Liver (tissue), 8 donors: ENCODE measurements at regions not wholly inside any gene's neighbourhood (a gene's known extent, or its start where the extent isn't known, plus 50 kb on each side); places are given as distances from the start of the nearest gene placed in this dataset.

Experiments used
- DNase-seq: peaks from one replicate; pipeline ENCODE4 v3.0.0-alpha.2; 2017; ENCODE audit warnings: low spot score
- H3K27ac ChIP-seq, 2 donors: one replicate each; pipeline ENCODE4 v1.7.0; 2013; ENCODE audit warnings: inconsistent platforms in 2 of 2, low read length in 2 of 2, control low read depth in 1 of 2, low read depth in 1 of 2, mild to moderate bottlenecking in 1 of 2
- H3K27me3 ChIP-seq, 4 donors: one replicate each; pipeline versions ENCODE4 v1.6.1 to v1.7.0; 2013; ENCODE audit warnings: low read length in 3 of 4, inconsistent platforms in 1 of 4, mild to moderate bottlenecking in 1 of 4, moderate library complexity in 1 of 4; ENCODE audit not compliant: control insufficient read depth in 4 of 4, insufficient read depth in 4 of 4
- H3K36me3 ChIP-seq, 4 donors: one replicate each; pipeline versions ENCODE4 v1.6.1 to v1.7.0; 2013; ENCODE audit warnings: low read length in 3 of 4, mild to moderate bottlenecking in 3 of 4, low read depth in 1 of 4, moderate library complexity in 1 of 4; ENCODE audit not compliant: control insufficient read depth in 4 of 4, insufficient read depth in 3 of 4
- H3K4me1 ChIP-seq, 4 donors: one replicate each; pipeline versions ENCODE4 v1.6.1 to v1.7.0; 2013; ENCODE audit warnings: low read length in 3 of 4, mild to moderate bottlenecking in 3 of 4, moderate library complexity in 1 of 4; ENCODE audit not compliant: control insufficient read depth in 4 of 4, insufficient read depth in 4 of 4
- H3K4me3 ChIP-seq, 3 donors: one replicate each; pipeline versions ENCODE4 v1.6.1 to v1.7.0; 2013; ENCODE audit warnings: low read length in 3 of 3, control low read depth in 1 of 3, low read depth in 1 of 3, mild to moderate bottlenecking in 1 of 3
- H3K9ac ChIP-seq, 2 donors: one replicate each; pipeline ENCODE4 v1.7.0; 2013; ENCODE audit warnings: low read length in 2 of 2, mild to moderate bottlenecking in 2 of 2, moderate library complexity in 2 of 2, control low read depth in 1 of 2, low read depth in 1 of 2
- H3K9me3 ChIP-seq, 4 donors: one replicate each; pipeline versions ENCODE4 v1.6.1 to v1.7.0; 2013; ENCODE audit warnings: low read length in 3 of 4; ENCODE audit not compliant: control insufficient read depth in 4 of 4
- ATF3 ChIP-seq: IDR thresholded peaks from 2 replicates; pipeline ENCODE4 v1.6.1; 2016; ENCODE audit warnings: antibody characterized with exemption
- CTCF ChIP-seq: fragments of 150-350 bp; IDR thresholded peaks from 2 replicates; pipeline ENCODE4 v1.5.1; 2017; ENCODE audit warnings: improper control_type of control experiment, low read depth, low read length; ENCODE audit not compliant: missing input control
- EGR1 ChIP-seq, 2 donors: IDR thresholded peaks; 2 replicates each; pipeline ENCODE4 v1.6.1; 2016 to 2018; ENCODE audit warnings: antibody characterized with exemption in 2 of 2, low read depth in 2 of 2
- FOXA1 ChIP-seq: IDR thresholded peaks from 2 replicates; pipeline ENCODE4 v1.6.1; 2016; ENCODE audit warnings: antibody characterized with exemption
- FOXA2 ChIP-seq: IDR thresholded peaks from 2 replicates; pipeline ENCODE4 v1.6.1; 2016; ENCODE audit warnings: antibody characterized with exemption
- GABPA ChIP-seq, 2 donors: IDR thresholded peaks in 1 of 2; conservative IDR thresholded peaks in 1 of 2; 2 replicates each; pipeline ENCODE4 v1.6.1; 2016; ENCODE audit warnings: antibody characterized with exemption in 2 of 2, mild to moderate bottlenecking in 1 of 2, moderate library complexity in 1 of 2
- HNF4A ChIP-seq, 2 donors: conservative IDR thresholded peaks; 2 replicates each; pipeline ENCODE4 v1.6.1; 2016; ENCODE audit warnings: antibody characterized with exemption in 2 of 2, mild to moderate bottlenecking in 2 of 2
- HNF4G ChIP-seq: IDR thresholded peaks from 2 replicates; pipeline ENCODE4 v1.6.1; 2016; ENCODE audit warnings: antibody characterized with exemption
- JUND ChIP-seq, 2 donors: IDR thresholded peaks; 2 replicates each; pipeline ENCODE4 v1.6.1; 2016; ENCODE audit warnings: antibody characterized with exemption in 2 of 2
- MAX ChIP-seq: IDR thresholded peaks from 2 replicates; pipeline ENCODE4 v1.6.1; 2016; ENCODE audit warnings: antibody characterized with exemption
- NR2F2 ChIP-seq: IDR thresholded peaks from 2 replicates; pipeline ENCODE4 v1.6.1; 2016; ENCODE audit warnings: antibody characterized with exemption
- RAD21 ChIP-seq, 2 donors: IDR thresholded peaks; 2 replicates each; pipeline ENCODE4 v1.6.1; 2016; ENCODE audit warnings: antibody characterized with exemption in 2 of 2, mild to moderate bottlenecking in 2 of 2
- REST ChIP-seq: IDR thresholded peaks from 2 replicates; pipeline ENCODE4 v1.6.1; 2016; ENCODE audit warnings: antibody characterized with exemption, mild to moderate bottlenecking
- ZBTB33 ChIP-seq: IDR thresholded peaks from 2 replicates; pipeline ENCODE4 v1.6.1; 2016; ENCODE audit warnings: antibody characterized with exemption
- WGBS: extraction: QIAGEN DNeasy Blood & Tissue Kit; methylation state at CpG from one replicate; pipeline ENCODE4 v1.1.7; 2013; 5-methylcytosine and 5-hydroxymethylcytosine counted together
- donor health status: healthy.
- donor health status: healthy.
- donor health status: healthy.
- donor health status: healthy.
- donor health status: healthy.

- no peak overlapping the region for H3K9ac ChIP-seq
- no peak for TF ChIP-seq RAD21 (IDR thresholded peaks at IDR 0.05)
- TF ChIP-seq REST, result no peak
- TF ChIP-seq ZBTB33, result no peak
- no peak for TF ChIP-seq GABPA (IDR thresholded peaks at IDR 0.05 in 1 of 2, conservative IDR thresholded peaks at IDR 0.05 in 1 of 2)
- no peak for TF ChIP-seq NR2F2
- no peak for TF ChIP-seq FOXA2
- no peak for TF ChIP-seq HNF4G
These were observed 67.2 kb downstream of the BUB3 start for GRCh38 chr10:123221418-123221817.

GRCh38 chr10:123222832-123223231 lies 68.6 kb downstream of the BUB3 start:
- DNase-seq, result no peak
- Histone ChIP-seq H3K4me3 (no peak overlapping the region), H3K27ac (no peak overlapping the region), H3K36me3 (no peaks in the 10 kb centered on the region), H3K9me3 (no peaks in the 10 kb centered on the region), H3K27me3 (no peaks in the 10 kb centered on the region), H3K4me1 (no peaks in the 10 kb centered on the region), H3K9ac (no peak overlapping the region)
- 70% methylated on average over 4 of the region's 4 CpGs for WGBS
- TF ChIP-seq ATF3 (no peak), MAX (no peak), JUND (IDR thresholded peaks at IDR 0.05) (no peak), CTCF (no peak), FOXA1 (no peak), HNF4A (conservative IDR thresholded peaks at IDR 0.05) (no peak), ZBTB33 (no peak), EGR1 (IDR thresholded peaks at IDR 0.05; ENCODE audit: low read depth in 2 of 2) (no peak), REST (no peak)

More at GRCh38 chr10:123221418-123221817, 67.2 kb downstream of the BUB3 start:
- H3K4me1 ChIP-seq, result no peaks in the 10 kb centered on the region
- H3K9me3 ChIP-seq, result no peaks in the 10 kb centered on the region
- H3K4me3 ChIP-seq, result no peak overlapping the region
- no peaks in the 10 kb centered on the region for H3K36me3 ChIP-seq
- H3K27me3 ChIP-seq, result no peaks in the 10 kb centered on the region
- H3K27ac ChIP-seq, result no peak overlapping the region
- DNase-seq, result no peak
